ENCODE measurements at regions not wholly inside any gene's neighbourhood (a gene's known extent, or its start where the extent isn't known, plus 50 kb on each side); places are given as distances from the start of the nearest gene placed in this dataset.

DNA sequence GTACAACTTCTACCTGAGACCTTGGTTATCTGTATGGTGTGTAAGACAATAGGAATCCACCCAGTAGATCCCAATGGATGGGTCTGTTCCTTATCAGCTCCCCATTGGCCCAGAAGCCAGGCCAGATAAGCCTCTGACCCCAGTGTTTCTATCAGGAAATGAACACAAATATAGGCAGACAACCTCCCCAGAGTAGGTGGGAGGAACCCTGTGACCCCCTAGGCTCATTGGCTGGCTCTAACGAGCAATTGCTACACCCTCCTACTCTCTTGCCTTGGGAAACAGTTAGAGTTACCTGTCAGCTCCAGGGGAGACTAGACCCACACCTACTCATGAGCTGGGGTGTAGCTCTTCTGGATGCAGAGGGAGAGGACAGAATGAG, 299.9 kb downstream of the UACA start:
- Histone ChIP-seq H3F3A (ENCODE audit: control insufficient read depth, insufficient read depth) (no peaks in the 10 kb centered on the region), H3K9me2 (replicated peaks; ENCODE audit: control insufficient read depth, low read length) (no peaks in the 10 kb centered on the region), H3K4me2 (ENCODE audit: low read length) (no peak overlapping the region), H3K4me1 (ENCODE audit: control insufficient read depth, low read length) (peaks cover 35% of the 10 kb centered on the region), H4K20me1 (ENCODE audit: control insufficient read depth, insufficient read depth, low read depth, low read length) (no peaks in the 10 kb centered on the region), H3K27ac (ENCODE audit: low read depth, low read length) (no peak overlapping the region), H3K27me3 (ENCODE audit: control insufficient read depth, low read length) (peaks cover 13% of the 10 kb centered on the region), H3K79me2 (ENCODE audit: control insufficient read depth, low read length) (no peaks in the 10 kb centered on the region), H3K9me3 (ENCODE audit: control insufficient read depth, insufficient read depth, low read length) (no peaks in the 10 kb centered on the region), H3K36me3 (ENCODE audit: control insufficient read depth, low read length) (no peaks in the 10 kb centered on the region), H3K4me3 (ENCODE audit: low read length) (no peak overlapping the region)
- TF ChIP-seq, protein P1, sequence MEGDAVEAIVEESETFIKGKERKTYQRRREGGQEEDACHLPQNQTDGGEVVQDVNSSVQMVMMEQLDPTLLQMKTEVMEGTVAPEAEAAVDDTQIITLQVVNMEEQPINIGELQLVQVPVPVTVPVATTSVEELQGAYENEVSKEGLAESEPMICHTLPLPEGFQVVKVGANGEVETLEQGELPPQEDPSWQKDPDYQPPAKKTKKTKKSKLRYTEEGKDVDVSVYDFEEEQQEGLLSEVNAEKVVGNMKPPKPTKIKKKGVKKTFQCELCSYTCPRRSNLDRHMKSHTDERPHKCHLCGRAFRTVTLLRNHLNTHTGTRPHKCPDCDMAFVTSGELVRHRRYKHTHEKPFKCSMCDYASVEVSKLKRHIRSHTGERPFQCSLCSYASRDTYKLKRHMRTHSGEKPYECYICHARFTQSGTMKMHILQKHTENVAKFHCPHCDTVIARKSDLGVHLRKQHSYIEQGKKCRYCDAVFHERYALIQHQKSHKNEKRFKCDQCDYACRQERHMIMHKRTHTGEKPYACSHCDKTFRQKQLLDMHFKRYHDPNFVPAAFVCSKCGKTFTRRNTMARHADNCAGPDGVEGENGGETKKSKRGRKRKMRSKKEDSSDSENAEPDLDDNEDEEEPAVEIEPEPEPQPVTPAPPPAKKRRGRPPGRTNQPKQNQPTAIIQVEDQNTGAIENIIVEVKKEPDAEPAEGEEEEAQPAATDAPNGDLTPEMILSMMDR (IDR thresholded peaks at IDR 0.05; ENCODE audit: low read depth, low read length, poor library complexity, severe bottlenecking) = no peak
- no peak for TF ChIP-seq EZH2phosphoT487 (IDR thresholded peaks at IDR 0.05; ENCODE audit: borderline replicate concordance, low read length)

DNA sequence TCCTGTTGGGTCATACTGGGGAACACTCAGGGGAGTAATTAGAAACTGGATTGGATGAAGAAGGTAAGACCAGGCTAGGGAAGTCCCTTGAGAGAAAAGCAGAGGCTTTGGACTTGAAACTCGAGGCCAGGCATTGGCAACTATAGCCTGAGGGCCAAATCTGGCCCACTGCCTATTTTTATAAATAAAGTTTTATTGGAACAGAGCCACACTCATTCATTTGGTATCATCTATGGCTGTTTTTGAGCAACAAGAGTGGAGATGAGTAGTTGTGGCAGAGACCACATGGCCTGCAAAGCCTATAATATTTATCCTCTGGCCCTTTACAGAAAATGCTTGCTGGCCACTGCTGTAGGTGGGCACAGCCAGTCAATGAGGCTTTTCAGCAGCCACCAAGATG, 301.4 kb downstream of the UACA start:
- Histone ChIP-seq H3K36me3 (ENCODE audit: control insufficient read depth, low read length) (no peaks in the 10 kb centered on the region), H3K27ac (ENCODE audit: low read depth, low read length) (no peak overlapping the region), H3F3A (ENCODE audit: control insufficient read depth, insufficient read depth) (no peaks in the 10 kb centered on the region), H3K27me3 (ENCODE audit: control insufficient read depth, low read length) (peaks cover 3% of the 10 kb centered on the region; the same call in 1 of the 2 replicates), H3K4me2 (ENCODE audit: low read length) (no peak overlapping the region), H3K4me3 (ENCODE audit: low read length) (no peak overlapping the region), H3K9me2 (replicated peaks; ENCODE audit: control insufficient read depth, low read length) (no peaks in the 10 kb centered on the region), H4K20me1 (ENCODE audit: control insufficient read depth, insufficient read depth, low read depth, low read length) (no peaks in the 10 kb centered on the region), H3K79me2 (ENCODE audit: control insufficient read depth, low read length) (no peaks in the 10 kb centered on the region), H3K4me1 (ENCODE audit: control insufficient read depth, low read length) (peaks cover 26% of the 10 kb centered on the region), H3K9me3 (ENCODE audit: control insufficient read depth, insufficient read depth, low read length) (no peaks in the 10 kb centered on the region)
- TF ChIP-seq, protein P1 (IDR thresholded peaks at IDR 0.05; ENCODE audit: low read depth, low read length, poor library complexity, severe bottlenecking) = no peak
- no peak for TF ChIP-seq EZH2phosphoT487 (IDR thresholded peaks at IDR 0.05; ENCODE audit: borderline replicate concordance, low read length)

DNA sequence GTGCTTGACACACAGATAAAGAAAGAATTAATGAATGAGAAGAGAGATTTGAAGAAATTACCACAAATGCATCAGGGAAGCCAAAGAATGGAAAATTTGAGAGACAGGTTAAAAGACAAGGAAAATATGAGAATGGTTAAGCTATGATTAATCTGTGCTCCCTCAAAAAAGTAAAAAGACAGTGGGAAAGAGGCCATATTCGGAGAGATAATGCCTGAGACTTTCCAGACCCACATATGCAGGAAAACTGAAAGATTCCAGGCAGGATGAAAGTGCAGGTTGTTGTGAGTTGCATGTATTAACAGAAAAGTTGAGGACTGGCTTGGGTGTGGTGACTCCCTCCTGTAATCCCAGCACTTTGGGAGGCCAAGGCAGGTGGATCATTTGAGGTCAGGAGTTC, 302.3 kb downstream of the UACA start:
- no peaks in the 10 kb centered on the region for H3K79me2 ChIP-seq (ENCODE audit: control insufficient read depth, low read length)
- no peak overlapping the region for H3K4me3 ChIP-seq (ENCODE audit: low read length)
- H4K20me1 ChIP-seq (ENCODE audit: control insufficient read depth, insufficient read depth, low read depth, low read length) = no peaks in the 10 kb centered on the region
- no peaks in the 10 kb centered on the region for H3K9me3 ChIP-seq (ENCODE audit: control insufficient read depth, insufficient read depth, low read length)
- H3K27me3 ChIP-seq (ENCODE audit: control insufficient read depth, low read length) = peaks cover 6% of the 10 kb centered on the region; the same call in 1 of the 2 replicates
- H3K9me2 ChIP-seq (replicated peaks; ENCODE audit: control insufficient read depth, low read length) = no peaks in the 10 kb centered on the region
- H3F3A ChIP-seq (ENCODE audit: control insufficient read depth, insufficient read depth) = no peaks in the 10 kb centered on the region
- H3K27ac ChIP-seq (ENCODE audit: low read depth, low read length) = no peak overlapping the region
- H3K36me3 ChIP-seq (ENCODE audit: control insufficient read depth, low read length) = no peaks in the 10 kb centered on the region
- H3K4me2 ChIP-seq (ENCODE audit: low read length) = no peak overlapping the region
- peaks cover 25% of the 10 kb centered on the region for H3K4me1 ChIP-seq (ENCODE audit: control insufficient read depth, low read length)
- TF ChIP-seq, protein P1 (IDR thresholded peaks at IDR 0.05; ENCODE audit: low read depth, low read length, poor library complexity, severe bottlenecking) = no peak
- no peak for TF ChIP-seq EZH2phosphoT487 (IDR thresholded peaks at IDR 0.05; ENCODE audit: borderline replicate concordance, low read length)
